HG03342 (cell line): ENCODE measurements at regions not wholly inside any gene's neighbourhood (a gene's known extent, or its start where the extent isn't known, plus 50 kb on each side); places are given as distances from the start of the nearest gene placed in this dataset.
"Not testable (repeated sequence)": the region's sequence is repeated elsewhere in the genome, so short reads cannot be mapped to it uniquely, and the experiment has no call there.

ENCODE experiments used
- ATAC-seq: cut with Tn5 transposase; IDR thresholded peaks from one replicate; pipeline ENCODE4 v1.9.1; 2021; ENCODE audit warnings: mild to moderate bottlenecking, moderate library complexity; ENCODE audit not compliant: unreplicated experiment

DNA sequence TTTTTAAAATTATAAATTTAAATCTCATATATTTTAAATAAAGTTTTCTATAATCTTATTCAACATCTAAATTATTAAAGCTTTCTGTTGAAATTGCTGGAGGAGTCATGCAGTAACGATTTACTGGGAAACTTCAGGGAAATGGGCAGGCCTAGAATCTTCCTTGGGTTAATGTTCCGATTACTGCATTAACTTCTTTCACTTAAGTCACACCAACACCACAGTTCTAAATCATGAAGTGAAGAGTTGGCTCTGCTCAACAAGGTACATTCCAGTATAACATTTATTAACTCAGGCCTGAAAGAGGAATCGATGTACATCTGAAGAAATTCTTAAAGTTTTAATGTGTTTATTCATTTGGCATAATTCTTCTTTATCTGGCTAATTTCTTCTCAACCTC lies 244.3 kb downstream of the CCER1 start:
- no peak for ATAC-seq

DNA sequence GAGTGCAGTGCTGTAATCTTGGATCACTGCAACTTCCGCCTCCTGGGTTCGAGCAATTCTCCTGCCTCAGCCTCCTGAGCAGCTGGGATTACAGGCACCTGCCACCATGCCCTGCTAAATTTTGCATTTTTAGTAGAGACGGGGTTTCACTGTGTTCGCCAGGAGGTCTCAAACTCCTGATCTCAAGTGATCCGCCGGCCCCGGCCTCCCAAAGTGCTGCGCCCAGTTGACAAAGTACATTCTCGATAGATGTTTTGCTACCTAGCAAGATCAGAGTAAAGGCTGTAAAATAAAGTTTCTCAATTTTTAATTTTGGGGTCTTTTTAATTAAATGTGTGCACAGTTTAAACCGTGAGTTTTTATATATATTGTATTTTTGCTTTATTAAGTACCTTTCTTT lies 248.9 kb downstream of the CCER1 start:
- ATAC-seq: no peak

DNA sequence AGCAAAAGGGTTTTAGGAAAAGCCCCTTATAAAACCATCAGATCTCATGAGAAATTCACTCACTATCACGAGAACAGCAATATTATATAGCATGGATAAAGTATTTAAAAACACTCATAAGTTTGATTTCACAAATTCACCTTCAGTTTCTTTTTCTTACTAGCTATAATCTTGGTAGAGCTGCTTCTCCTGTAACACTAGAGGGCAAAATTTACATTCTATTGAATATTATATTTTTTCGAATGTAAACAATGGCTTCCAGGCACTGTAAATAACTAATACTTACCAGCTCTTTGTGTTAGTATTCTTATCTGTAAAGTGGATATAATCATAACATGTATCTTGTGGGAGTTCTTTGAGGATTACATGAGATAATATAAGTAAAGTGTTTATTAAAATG lies 259.6 kb downstream of the CCER1 start:
- no peak for ATAC-seq

DNA sequence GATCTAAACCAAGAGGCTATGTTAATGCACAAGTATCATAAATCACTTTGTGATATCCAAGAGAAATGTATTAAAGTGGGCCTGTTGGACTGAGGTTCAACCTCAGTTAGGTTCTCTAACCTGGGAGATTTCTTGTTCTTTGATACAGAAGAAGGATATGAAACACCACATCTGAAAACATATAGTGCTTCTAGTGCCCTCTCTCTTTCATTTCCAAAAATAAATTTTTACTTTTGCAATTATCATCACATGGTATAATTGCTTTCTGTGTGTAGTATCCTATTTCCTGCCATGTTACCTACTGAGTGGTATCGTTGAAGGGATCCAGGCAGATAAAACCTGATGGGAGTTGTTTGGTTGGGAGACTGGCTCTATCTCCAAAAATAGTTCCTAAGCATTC lies 264.9 kb downstream of the CCER1 start:
- ATAC-seq: no peak

DNA sequence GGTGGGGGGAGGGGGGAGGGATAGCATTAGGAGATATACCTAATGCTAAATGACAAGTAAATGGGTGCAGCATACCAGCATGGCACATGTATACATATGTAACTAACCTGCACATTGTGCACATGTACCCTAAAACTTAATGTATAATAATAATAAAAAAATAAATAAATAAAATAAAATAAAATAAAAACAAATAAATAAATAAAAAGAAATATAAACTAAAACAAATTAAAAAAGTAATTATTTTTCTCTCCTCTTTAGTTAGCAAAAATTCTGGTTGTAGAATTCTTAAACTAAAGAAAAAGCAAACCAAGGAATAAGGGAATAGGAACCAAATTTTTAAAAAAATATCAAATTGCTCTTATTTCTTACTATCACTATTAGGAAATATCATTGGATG lies 267.3 kb downstream of the CCER1 start:
- ATAC-seq: not testable (repeated sequence)

DNA sequence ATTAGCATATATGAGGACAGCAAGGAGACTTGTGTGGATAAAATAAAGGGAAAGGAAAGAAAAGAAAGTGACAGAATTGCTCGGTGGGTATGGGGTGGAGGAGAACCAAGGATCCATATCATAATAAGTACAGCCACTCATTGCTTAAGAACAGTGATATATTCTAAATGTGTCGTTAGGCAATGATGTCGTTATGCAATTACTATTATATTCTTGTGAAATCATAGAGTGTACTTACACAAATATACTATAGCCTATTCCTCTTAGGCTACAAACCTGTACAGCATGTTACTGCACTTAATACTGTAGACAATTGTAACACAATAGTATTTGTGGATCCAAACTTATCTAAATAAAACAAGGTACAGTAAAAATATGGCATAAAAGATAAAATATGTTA lies 271.1 kb downstream of the CCER1 start:
- no peak for ATAC-seq

DNA sequence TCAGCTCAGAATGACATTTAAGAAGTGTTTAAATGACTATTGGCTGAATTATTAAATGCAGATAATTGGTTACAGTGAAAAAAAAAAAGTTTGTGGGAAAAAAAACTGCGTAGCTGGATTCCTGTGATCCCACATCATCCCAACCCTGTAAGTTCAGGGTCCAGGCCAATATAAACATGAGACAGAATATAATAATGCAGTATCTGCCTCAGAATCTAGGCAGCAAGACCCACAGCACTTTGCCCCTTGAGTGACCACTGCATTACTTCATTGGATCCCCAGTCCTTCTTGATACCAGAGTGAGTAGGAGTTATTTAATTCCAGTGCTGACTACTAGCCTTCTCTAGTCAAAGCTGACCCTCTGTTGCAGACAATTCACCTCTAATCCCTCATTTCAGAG lies 272.6 kb downstream of the CCER1 start:
- no peak for ATAC-seq

DNA sequence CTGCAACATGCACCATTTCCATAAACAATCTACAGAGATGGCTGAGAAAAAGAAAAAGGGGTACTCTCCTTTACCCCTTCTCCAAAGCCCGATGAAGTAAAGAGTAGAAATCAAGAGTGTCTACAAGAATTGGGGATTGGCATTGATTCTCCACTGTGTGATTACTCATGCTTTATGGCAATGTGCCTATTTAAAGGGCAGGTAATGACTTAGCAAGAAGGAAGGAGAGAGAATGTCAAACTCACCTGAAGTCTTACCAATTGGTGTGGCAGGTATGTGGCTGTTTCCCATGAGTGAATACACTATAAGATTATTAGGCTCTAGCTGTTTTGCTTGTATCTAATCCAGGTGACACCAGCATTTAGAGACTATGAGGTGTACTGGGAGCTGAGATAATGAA lies 275.3 kb downstream of the CCER1 start:
- ATAC-seq: no peak

DNA sequence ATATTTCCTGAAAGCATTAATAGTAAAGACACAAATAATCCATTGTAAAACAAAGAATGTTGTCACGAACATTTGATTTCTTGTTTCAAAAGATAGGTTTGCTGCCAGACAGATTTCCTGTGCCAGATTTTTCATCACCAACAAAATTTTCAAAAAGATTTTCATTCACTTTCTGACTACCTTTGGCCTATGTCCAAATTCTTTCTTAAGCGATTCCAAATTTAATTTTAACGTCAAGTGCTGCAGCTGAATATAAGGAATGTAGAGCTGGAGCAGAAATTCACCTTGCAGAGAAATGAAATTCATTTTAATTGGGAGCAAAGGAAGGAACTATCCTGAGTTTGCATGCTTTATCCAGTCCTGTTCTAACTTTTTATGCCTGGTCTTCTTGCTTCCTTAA lies 277.4 kb downstream of the CCER1 start:
- ATAC-seq: no peak

DNA sequence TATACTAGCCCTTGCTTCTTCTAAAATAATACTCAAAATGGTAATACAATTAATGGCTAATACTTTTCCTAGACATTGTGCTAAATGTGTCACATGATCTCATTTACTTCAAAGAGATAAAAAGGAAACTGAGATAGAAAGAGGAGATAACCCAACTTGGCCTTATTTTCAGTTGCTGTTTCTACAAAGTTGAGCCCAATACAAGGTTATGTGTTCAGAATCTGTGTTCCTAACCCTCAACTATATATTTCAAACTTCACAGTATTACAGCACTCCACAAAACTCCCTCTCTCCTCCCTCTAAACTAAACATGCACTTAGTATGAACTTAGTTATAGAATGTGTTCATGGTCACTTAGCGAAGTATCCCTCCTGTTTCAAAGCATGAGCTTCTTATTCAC lies 277.9 kb downstream of the CCER1 start:
- no peak for ATAC-seq

DNA sequence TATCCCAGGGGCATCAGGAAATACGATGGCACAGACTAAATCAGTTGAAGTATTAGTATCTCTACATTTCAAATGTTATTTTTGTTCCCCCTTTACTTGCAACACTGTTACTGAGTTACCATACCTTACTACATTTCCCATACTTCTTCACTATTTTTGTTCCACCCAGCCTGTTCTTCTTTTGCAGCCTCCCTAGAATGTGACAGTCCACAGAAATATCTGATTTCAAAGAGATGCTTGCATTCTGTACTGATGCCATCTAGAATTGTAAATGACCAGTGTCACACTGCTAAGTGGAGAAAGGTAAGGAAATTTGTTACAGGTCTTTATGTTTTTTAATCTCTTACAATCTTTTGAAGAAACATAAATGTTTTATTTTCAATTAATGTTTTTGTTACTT lies 279.9 kb downstream of the CCER1 start:
- ATAC-seq: no peak

DNA sequence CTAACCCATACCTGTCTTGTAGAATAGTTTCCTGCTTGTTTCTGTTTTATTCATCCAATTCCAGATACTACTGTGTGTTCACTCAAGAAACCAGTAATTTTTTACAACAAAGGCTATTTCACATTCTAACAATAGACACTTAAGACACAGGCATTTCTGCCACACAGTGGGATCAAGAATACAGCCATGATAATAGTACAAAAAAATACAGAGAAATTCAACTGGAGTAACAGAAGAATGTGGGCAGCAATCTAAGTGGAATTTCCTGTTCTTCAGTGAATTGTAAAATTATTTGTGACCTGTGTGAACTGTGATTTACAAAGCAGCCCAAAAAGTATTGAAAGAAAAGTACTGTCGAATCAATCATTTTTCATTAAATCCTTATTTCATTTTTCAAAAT lies 282.9 kb downstream of the CCER1 start:
- ATAC-seq: no peak

DNA sequence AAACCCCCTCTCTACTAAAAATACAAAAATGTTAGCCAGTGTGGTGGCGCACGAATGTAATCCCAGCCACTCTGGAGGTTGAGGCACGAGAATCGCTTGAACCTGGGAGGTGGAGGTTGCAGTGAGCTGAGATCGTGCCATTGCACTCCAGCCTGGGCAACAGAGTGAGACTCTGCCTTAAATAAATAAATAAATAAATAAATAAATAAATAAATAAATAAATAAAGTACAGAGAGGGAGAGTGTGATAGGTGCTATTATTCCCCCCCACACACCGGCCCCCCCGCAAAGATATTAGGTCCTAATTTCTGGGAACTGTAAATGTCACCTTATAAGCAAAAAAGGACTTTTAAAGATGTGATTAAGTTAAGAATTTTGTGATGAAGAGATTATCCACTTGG lies 291.0 kb downstream of the CCER1 start:
- not testable (repeated sequence) for ATAC-seq

DNA sequence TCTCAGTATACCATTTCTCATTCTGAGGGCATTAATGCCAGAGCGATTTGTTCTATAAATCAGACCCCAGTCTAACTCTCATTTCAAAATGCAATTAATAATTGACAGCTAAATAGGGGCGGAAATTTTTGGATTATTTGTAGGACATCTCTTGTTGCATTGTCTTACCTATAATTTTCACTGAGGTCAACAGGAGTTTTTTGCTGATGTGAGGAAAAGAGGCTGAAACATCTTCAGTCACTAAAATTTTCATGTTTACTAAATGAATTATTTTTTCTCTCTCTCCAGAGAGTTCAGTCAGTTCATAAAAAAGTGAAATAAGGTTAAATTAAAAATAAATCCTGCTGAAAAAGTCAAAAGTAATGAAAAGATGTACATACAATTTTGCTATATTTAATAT lies 295.9 kb downstream of the CCER1 start:
- no peak for ATAC-seq

DNA sequence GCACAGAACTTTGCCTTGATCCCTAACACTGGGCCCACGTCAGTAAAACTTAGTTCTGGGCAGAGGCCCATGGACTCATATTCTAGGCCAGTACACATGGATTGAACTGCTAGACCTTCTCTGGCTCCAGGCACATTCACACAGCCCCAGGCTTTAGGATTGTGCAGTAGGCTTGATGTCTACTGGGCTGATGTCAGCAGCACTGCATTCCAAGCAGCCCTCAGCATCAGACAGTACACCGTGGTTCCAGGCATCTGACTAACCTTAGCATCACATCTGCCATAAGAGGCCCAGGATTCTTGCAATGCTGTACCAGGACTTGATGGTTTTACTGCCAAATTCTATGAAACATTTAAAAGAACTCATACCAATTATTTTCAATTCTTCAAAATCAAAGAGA lies 301.9 kb downstream of the CCER1 start:
- ATAC-seq: no peak

DNA sequence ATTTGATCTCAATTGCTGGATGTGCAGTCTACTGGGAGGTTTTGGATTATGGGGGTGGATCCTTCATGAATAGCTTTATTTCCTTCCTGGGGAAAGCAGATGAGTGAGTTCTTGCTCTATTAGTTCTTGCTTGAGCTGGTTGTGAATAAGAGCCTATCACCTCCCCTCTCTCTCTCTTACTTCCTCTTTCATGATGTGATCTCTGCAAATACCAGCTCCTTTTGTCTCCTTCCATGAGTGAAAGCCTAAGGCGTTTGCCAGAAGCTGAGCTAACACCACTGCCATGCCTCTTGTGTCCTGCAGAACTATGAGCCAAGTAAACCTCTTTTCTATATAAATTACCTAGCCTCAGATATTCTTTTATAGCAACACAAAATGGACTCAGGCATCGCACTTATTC lies 302.7 kb downstream of the CCER1 start:
- no peak for ATAC-seq

DNA sequence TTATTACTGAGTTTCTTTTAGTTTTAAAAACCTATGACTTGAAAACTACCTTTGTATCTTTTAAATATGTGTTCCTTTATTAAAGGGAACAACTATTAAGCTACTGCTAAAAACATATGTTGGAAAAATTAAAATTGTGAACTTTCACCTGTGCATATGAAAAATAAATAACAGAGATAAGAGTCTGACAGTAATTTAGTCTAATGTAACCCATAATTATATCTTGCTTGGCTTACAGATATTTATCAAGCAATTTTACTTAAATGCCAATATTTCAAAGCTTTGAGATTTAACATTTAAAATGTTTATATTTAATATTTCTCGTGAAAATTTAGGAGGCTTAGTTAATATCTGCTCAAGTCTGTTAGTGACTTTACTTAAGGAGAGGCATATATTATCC lies 309.8 kb downstream of the CCER1 start:
- no peak for ATAC-seq

DNA sequence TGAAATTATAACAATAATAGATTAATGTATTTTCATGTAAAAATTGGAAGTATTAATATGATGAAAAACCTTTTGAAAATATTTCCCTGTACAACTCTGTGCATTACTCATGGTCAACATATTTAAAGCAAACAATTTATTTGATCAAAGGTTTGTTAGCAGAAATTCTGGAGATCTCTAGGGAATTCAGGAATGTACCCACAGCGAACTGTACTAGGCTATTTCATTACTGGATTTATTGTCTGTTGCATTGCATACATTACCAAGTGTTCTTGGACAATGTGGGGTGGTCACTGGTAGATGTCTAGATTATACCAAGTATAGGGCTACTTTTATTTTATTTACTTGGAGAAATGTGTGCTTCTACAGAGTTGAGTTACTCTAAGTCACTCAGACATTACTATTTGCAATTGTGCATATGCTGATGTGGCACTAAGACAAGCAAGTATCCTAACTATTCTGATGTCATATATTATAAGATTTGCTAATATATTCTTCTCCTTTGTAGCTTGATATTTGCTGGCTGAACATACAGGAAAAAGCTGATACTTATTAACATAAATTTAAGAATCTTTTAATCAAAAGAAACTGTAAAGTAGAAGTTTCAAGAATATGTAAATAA lies 323.3 kb downstream of the CCER1 start:
- ATAC-seq: no peak

DNA sequence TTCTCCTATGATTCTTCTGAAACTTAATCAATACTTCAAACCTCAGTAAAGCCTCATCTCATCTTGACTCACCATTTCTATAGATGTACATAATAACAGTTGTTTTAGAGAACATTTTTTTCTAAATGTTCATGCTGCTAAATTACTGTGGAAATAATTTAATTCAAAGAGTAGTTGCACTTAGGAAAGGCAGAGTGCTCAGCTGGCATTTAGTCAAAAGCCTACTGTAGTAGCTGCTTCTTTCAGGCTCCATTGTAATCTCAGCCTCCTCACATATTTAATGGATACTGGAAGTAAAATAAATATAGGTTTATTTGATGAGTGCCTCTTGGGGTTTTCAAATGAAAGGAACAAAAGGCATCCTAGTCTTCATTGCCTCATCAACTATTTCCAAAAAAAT lies 325.0 kb downstream of the CCER1 start:
- no peak for ATAC-seq

DNA sequence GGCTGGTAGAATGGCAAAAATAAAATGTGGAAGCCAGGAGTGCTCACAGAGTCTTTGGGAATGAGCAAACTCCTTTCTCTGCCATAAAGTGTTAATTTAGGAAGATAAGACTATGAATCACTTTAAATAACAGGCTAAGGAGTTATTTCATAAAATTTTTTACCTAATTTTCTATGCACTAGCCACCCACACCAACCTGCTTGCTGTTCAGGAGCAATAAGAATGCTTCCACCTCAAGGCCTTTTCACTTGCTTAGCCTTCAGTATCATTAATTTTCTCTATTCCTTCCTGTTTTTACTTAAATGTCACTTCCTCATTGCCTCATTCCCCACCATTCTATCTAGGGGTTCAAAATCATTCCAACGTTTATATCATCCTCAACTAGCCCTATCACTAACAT lies 326.8 kb downstream of the CCER1 start:
- no peak for ATAC-seq

DNA sequence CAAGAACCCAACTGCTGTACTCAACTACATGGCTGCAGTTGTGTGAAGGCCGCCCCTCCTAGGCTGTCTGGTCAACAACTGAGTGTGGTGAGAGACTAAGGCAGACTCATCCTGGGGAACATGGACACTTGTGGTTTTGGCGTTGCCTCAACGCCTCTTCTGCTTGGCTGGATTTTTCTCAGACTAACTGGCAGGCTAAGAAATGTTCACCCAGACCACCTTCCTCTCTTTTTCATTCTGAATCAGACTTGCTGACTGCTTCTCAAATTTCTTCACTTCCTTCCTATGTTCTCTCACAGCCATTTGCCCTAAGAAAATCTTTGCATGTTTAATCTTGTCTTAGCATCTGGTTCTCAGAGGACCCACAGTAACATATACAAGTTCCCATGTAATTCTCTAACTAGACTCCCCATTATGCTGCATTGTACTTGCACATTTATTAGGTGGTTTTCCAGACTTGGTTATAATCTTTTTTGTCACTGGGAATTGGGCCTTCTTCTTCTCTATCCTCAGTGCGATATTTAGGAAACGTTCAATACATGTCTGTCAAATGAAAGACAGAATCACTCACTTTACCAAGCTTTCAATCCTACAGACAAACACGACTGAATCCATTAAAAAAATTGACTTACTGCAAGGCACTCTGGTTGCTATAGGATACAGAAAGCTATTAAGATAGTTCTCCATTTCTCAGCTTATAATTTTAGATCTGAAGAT lies 327.6 kb downstream of the CCER1 start:
- ATAC-seq: no peak

DNA sequence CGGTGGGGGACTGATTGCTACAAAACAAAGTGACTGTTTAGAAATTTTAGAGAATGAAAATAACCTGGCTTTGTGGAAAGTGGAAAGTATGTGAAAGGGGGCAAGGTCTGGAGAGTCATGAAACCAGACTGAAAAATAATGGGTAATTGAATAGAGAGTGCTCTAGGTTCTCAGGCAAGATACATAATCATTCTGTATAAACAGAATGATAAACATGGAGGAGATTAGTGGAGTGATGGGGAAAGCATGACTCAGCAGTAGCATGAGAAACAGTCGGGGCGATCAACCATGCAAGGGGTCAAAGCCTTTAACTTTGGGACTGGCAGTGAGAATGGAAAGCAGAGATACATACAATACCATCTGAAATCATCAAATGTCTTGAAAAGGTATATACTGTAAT lies 332.5 kb downstream of the CCER1 start:
- ATAC-seq: no peak

DNA sequence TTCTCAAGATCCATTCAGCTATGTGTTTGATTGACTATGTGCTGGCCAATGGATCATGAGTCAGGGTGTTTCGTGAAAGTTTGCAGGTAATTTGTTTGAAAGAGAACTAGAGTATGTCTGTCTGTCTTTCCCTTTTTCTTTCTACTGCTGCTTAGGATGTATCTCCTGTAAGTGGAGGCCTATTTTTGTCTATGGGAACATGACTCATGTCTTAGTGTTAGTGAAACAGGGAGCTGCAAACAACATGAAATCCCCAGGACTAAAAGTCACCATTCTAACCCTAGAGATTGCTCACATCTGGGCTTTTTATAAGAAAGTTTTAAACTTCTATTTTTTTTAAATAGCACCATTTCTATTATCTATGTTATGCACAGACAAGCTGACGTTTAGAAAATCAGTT lies 333.0 kb downstream of the CCER1 start:
- no peak for ATAC-seq
